Stimulated activated naive B cell treated with anti-CD40 and anti-IgM and Interleukin-4, amounts not matched to agents 10 μg/mL and 1 μg/mL and 100 μg/mL, for 72 hours (primary cell): ENCODE measurements at regions not wholly inside any gene's neighbourhood (a gene's known extent, or its start where the extent isn't known, plus 50 kb on each side); places are given as distances from the start of the nearest gene placed in this dataset.

ENCODE experiments used
- ATAC-seq, 2 donors: fragments of 150-1000 bp; cut with Tn5 transposase; replicated peaks; 2 replicates each; pipeline ENCODE4 v1.10.0; 2021; ENCODE audit warnings: moderate library complexity in 1 of 2
- DNase-seq: peaks from one replicate; pipeline ENCODE4 v3.0.0; 2021
- H3K27ac Mint-ChIP-seq: one replicate; pipeline ENCODE4 v1.8.0; 2022; ENCODE audit warnings: mild to moderate bottlenecking, mixed read lengths
- H3K27me3 Mint-ChIP-seq, 2 donors: one replicate each; pipeline ENCODE4 v1.8.0; 2022; ENCODE audit warnings: mixed read lengths in 2 of 2
- H3K36me3 Mint-ChIP-seq, 2 donors: one replicate each; pipeline ENCODE4 v1.8.0; 2022; ENCODE audit warnings: mixed read lengths in 2 of 2, mild to moderate bottlenecking in 1 of 2
- H3K4me1 Mint-ChIP-seq, 2 donors: one replicate each; pipeline ENCODE4 v1.8.0; 2022; ENCODE audit warnings: mixed read lengths in 2 of 2, mild to moderate bottlenecking in 1 of 2
- H3K4me3 Mint-ChIP-seq, 2 donors: one replicate each; pipeline ENCODE4 v1.8.0; 2022; ENCODE audit warnings: mild to moderate bottlenecking in 2 of 2, mixed read lengths in 2 of 2, moderate library complexity in 1 of 2
- H3K9me3 Mint-ChIP-seq, 2 donors: one replicate each; pipeline ENCODE4 v1.8.0; 2022; ENCODE audit warnings: mixed read lengths in 2 of 2, mild to moderate bottlenecking in 1 of 2

DNA sequence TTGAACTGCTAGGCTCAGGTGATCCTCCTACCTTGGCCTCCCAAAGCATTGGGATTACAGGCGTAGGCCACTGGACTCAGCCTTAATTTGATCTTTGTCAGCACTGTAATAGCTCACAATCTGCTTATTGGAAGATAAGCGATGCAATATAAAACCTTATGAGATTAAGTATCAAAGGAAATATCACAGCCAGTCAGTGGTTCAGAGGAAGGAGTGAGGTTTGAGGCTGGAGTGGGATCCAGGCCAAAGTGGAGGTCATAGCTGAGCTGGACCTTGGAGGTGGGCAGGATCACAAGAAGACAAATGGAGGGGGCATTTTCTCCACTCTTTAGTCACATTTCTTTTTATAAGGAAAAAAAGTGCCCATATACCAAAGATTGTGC, 228.5 kb downstream of the RHOU start:
- H3K4me3 Mint-ChIP-seq, result no peak overlapping the region
- no peaks in the 10 kb centered on the region for H3K36me3 Mint-ChIP-seq
- H3K9me3 Mint-ChIP-seq, result peaks cover 0 to 2% of the 10 kb centered on the region in 2 donors
- no peak overlapping the region for H3K27ac Mint-ChIP-seq
- DNase-seq (no peak), ATAC-seq (no peak)
- H3K4me1 Mint-ChIP-seq, result no peaks in the 10 kb centered on the region
- no peaks in the 10 kb centered on the region for H3K27me3 Mint-ChIP-seq

DNA sequence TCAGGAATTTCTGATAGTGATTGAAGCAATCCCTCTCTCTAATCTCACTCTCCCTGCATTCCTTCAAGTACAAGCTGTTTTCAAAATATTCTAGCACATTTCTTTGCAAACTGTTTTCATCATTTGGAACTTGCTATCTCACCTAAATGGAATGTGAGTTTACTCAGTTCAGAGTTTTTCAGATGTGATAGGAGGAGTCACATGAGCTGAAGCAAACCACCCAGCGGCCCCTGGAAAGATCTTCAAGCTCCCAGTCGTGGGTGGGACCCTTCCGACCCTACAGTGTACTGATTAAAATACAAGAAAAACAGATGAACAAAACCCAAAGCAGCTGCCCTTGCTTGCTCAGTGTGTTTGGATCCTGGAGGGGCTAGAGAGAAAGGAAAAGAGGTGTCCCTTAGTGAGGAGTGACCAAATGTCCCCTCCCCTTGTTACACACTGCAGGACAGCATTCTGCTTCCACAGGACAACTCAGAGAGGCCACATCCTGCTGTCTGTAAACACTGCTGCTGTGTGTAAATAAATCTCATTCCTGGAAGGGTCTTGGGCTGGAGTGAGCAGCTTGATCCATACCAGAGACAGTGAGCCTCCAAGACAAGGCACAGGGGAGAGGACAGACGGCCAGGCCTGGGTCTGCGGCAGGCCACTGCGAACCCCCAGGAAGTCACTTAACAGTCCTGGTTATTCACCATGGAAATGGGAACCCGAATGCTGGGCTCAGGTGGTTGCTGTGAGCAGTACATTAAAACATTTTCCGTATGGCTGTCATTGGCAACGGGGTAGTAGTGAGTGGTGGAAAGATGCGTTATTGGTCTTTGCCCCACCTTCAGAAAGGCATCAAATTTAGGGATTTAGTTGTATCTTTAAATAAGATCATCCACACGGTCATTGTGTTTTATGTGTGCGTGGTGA, 229.2 kb downstream of the RHOU start:
- H3K4me3 Mint-ChIP-seq, result no peak overlapping the region
- DNase-seq (no peak), ATAC-seq (no peak)
- H3K27me3 Mint-ChIP-seq, result no peaks in the 10 kb centered on the region
- peaks cover 0 to 2% of the 10 kb centered on the region in 2 donors for H3K9me3 Mint-ChIP-seq
- H3K36me3 Mint-ChIP-seq, result no peaks in the 10 kb centered on the region
- no peak overlapping the region for H3K27ac Mint-ChIP-seq
- H3K4me1 Mint-ChIP-seq, result no peaks in the 10 kb centered on the region

DNA sequence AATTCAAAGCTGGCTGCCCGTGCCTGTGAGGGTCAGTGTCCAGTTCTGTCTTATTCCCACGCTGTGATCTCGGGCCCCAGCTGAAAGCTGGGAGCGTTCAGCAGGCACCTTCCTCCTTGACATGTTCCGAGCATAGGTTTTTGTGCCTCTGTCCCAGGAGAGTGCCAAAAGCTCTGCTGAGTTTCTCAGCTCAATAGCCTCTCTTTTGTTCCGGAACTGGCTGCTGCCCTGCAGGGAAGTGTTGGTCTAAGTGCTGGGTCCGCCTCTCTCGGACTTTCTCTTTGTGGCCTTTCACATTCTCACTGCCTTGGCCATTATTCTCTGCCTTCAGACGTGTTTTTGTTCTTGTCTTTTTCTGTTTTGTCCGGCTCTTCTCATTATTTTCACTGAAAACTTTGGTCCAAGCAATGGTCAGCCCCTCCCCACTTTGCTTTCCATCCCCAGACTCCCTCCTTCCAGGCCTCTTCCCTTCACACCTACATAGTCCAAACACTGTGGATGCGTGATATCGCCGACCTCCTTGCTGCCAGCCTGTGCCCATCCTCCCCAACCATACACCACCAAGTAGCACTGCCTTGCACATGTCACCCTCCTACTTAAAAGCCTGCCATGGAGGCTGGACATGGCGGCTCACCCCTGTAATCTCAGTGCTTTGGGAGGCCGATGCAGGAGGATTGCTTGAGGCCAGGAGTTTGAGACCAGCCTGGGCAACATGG, 233.8 kb downstream of the RHOU start:
- H3K9me3 Mint-ChIP-seq, result no peaks in the 10 kb centered on the region
- no peak overlapping the region for H3K4me3 Mint-ChIP-seq
- no peak for DNase-seq
- no peak for ATAC-seq
- no peak overlapping the region for H3K27ac Mint-ChIP-seq
- no peaks in the 10 kb centered on the region for H3K36me3 Mint-ChIP-seq
- H3K4me1 Mint-ChIP-seq, result no peaks in the 10 kb centered on the region
- H3K27me3 Mint-ChIP-seq, result peaks cover 0 to 5% of the 10 kb centered on the region in 2 donors

- Mint-ChIP-seq H3K27me3 (peaks cover 0 to 5% of the 10 kb centered on the region in 2 donors), H3K4me1 (no peaks in the 10 kb centered on the region), H3K9me3 (no peaks in the 10 kb centered on the region), H3K27ac (no peak overlapping the region), H3K36me3 (no peaks in the 10 kb centered on the region), H3K4me3 (no peak overlapping the region)
- ATAC-seq, result no peak
- DNase-seq, result no peak
Measured at GRCh38 chr1:228969953-228970800, 234.9 kb downstream of the RHOU start.

DNA sequence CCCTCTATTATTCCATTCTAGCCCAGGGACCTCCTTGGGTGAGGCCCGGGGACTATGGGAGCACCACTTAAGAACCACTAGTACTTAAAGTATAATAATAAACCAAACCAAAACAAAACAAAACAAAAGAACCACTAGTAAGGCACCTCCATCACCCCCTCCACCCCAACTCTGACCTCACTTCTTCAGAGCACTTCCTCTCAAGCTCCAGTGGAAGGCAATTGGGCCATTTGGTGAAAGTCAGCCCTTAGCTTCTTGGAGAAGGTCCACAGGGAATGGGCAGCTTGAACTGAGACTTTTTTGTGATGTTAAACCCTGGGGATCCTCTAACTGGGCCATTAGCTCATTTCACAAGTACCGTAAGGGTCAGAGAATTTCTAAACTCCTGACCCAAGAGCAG, 237.3 kb downstream of the RHOU start:
- ATAC-seq (no peak), DNase-seq (no peak)
- Mint-ChIP-seq H3K27ac (no peak overlapping the region), H3K9me3 (no peaks in the 10 kb centered on the region), H3K27me3 (peaks cover 0 to 10% of the 10 kb centered on the region in 2 donors), H3K4me1 (no peaks in the 10 kb centered on the region), H3K36me3 (no peaks in the 10 kb centered on the region), H3K4me3 (no peak overlapping the region)

DNA sequence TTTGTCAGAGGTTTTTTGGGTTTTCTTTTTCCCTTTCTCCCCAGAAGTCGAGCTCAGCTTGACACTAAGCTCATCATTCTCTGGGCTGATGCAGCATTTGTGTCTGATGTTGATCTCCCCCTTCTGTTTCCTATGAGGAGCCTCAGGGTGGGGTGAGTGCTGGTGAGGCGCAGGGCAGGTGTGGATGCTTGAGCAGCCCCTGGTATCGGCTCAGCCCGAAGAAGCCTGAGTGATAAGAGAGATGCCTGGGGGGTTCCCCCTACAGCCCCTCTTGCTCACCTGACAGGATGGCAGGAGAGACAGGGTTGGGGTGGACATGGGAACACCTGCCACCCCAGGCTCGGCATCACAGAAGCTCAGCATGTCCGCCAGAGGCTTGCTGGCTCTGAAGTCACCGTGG, 239.0 kb downstream of the RHOU start:
- no peaks in the 10 kb centered on the region for H3K9me3 Mint-ChIP-seq
- H3K36me3 Mint-ChIP-seq, result no peaks in the 10 kb centered on the region
- DNase-seq, result no peak
- peaks cover 0 to 14% of the 10 kb centered on the region in 2 donors for H3K27me3 Mint-ChIP-seq
- ATAC-seq, result no peak
- H3K4me1 Mint-ChIP-seq, result no peaks in the 10 kb centered on the region
- no peak overlapping the region for H3K4me3 Mint-ChIP-seq
- no peak overlapping the region for H3K27ac Mint-ChIP-seq

GRCh38 chr1:228975238-228975907, 240.1 kb downstream of the RHOU start:
- Mint-ChIP-seq H3K36me3 (no peaks in the 10 kb centered on the region), H3K27me3 (peaks cover 0 to 15% of the 10 kb centered on the region in 2 donors), H3K9me3 (no peaks in the 10 kb centered on the region), H3K4me1 (no peaks in the 10 kb centered on the region), H3K4me3 (no peak overlapping the region), H3K27ac (no peak overlapping the region)
- no peak for DNase-seq
- no peak for ATAC-seq

DNA sequence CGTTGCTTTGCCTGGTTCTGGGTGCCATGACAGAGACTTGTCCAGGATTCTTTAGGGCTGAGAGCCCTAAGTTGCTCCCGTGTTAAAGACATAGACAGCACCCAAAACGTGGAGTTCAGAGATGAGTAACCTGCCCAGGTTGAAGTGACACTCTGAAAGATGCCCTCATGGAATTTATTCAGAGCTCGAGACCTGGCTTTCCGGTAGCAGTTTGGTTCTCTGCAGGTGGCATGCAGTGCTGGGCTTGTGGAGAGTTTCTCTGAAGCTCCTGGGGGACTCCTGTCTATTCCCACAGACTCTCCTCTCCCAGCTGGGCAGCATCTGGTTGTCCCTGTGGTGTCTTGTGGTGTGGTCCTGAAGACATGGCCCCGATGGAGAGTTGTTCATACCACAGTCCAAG, 241.0 kb downstream of the RHOU start:
- Mint-ChIP-seq H3K27ac (no peak overlapping the region), H3K9me3 (no peaks in the 10 kb centered on the region)
- no peak for ATAC-seq

GRCh38 chr1:228977307-228977706, 242.0 kb downstream of the RHOU start:
- Mint-ChIP-seq H3K4me3 (no peak overlapping the region), H3K9me3 (no peaks in the 10 kb centered on the region), H3K36me3 (no peaks in the 10 kb centered on the region), H3K4me1 (no peaks in the 10 kb centered on the region), H3K27ac (no peak overlapping the region), H3K27me3 (peaks cover 0 to 14% of the 10 kb centered on the region in 2 donors)
- ATAC-seq (no peak), DNase-seq (no peak)

More for the DNA sequence above, 241.0 kb downstream of the RHOU start:
- Mint-ChIP-seq H3K4me1 (no peaks in the 10 kb centered on the region), H3K4me3 (no peak overlapping the region), H3K27me3 (peaks cover 0 to 14% of the 10 kb centered on the region in 2 donors), H3K36me3 (no peaks in the 10 kb centered on the region)
- no peak for DNase-seq

- H3K27me3 Mint-ChIP-seq, result peaks cover 0 to 14% of the 10 kb centered on the region in 2 donors
- H3K27ac Mint-ChIP-seq, result no peak overlapping the region
- H3K4me1 Mint-ChIP-seq, result no peaks in the 10 kb centered on the region
- no peaks in the 10 kb centered on the region for H3K9me3 Mint-ChIP-seq
- ATAC-seq (no peak), DNase-seq (no peak)
- H3K36me3 Mint-ChIP-seq, result no peaks in the 10 kb centered on the region
- no peak overlapping the region for H3K4me3 Mint-ChIP-seq
Measured at GRCh38 chr1:228977741-228978140, 242.5 kb downstream of the RHOU start.

DNA sequence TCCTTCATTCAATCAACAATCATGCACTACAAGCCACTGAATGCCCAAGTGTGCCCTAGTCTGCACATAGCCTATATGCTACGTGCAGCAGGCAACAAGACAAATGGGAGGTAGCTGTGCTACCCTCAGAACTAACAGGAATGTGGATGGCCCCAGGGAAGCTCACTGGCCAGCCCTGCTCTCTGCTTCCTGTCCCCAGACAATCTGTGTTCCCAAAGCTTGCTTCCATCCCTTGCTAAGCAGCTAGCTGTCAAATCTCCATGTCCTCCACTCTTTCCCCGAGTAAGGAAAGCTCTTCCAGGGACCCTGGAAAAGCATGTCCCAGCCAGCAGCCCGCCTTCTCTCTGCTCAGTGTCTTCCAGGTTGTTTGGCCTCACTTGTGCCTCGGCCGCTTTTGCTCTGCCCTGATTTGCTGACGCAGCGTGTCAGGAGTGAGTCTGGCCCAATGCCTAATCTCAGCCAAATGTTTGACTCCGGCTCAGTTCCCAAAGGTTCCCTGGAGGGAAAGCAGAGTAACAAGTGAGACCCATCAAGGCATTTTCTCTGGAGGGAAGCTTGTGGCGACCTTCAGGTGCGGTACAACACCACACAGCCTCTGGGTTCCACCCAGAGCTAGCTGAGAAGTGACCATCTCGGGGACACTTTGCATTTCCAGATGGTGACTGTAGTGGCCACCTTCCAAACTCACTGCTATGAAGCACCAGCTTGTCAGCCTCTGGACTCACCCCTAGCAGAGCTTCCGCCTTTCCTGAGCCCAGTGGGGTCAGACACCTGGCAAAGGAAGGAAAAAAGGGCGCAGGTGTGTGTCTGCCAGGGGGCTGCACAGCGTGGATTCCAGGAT, 243.4 kb downstream of the RHOU start:
- Mint-ChIP-seq H3K27ac (no peak overlapping the region), H3K36me3 (no peaks in the 10 kb centered on the region), H3K4me1 (no peaks in the 10 kb centered on the region), H3K4me3 (no peak overlapping the region), H3K27me3 (peaks cover 0 to 14% of the 10 kb centered on the region in 2 donors), H3K9me3 (no peaks in the 10 kb centered on the region)
- DNase-seq, result no peak
- ATAC-seq, result no peak

GRCh38 chr1:228979325-228979699, 244.0 kb downstream of the RHOU start:
- peaks cover 0 to 14% of the 10 kb centered on the region in 2 donors for H3K27me3 Mint-ChIP-seq
- H3K4me3 Mint-ChIP-seq, result no peak overlapping the region
- H3K27ac Mint-ChIP-seq, result no peak overlapping the region
- ATAC-seq (no peak), DNase-seq (no peak)
- no peaks in the 10 kb centered on the region for H3K36me3 Mint-ChIP-seq
- H3K4me1 Mint-ChIP-seq, result no peaks in the 10 kb centered on the region
- H3K9me3 Mint-ChIP-seq, result no peaks in the 10 kb centered on the region

DNA sequence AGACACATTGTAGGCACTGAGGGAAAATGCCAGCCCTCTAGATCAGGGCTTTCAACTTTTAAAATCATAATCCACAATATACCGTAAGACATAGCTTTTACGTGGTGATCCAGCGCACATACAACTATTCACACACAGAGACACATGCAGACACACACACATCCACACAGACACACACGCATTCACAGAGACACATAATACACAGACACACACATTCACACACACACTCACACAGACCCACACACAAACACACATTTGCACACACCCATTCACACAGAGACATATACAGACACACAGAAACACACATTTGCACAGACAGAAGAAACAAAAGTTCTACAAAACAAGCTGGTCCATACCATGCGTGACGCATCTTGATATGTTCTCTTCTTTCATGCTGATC, 244.5 kb downstream of the RHOU start:
- Mint-ChIP-seq H3K4me1 (no peaks in the 10 kb centered on the region), H3K36me3 (no peaks in the 10 kb centered on the region), H3K4me3 (no peak overlapping the region), H3K27me3 (peaks cover 0 to 14% of the 10 kb centered on the region in 2 donors), H3K9me3 (no peaks in the 10 kb centered on the region), H3K27ac (no peak overlapping the region)
- no peak for DNase-seq
- no peak for ATAC-seq
